Coronary artery (tissue), 2 donors: ENCODE measurements at regions not wholly inside any gene's neighbourhood (a gene's known extent, or its start where the extent isn't known, plus 50 kb on each side); places are given as distances from the start of the nearest gene placed in this dataset.
A peak's percentile ranks its signal among the peaks of the same experiment; 100 is the strongest.

Experiments
- DNase-seq: peaks from one replicate; pipeline ENCODE4 v3.0.0-alpha.2; 2017; ENCODE audit warnings: low spot score
- H3K27ac ChIP-seq, 2 donors: fragments of 200-600 bp; sonication (generic); one replicate each; pipeline ENCODE4 v1.5.1; 2016 to 2019
- H3K4me3 ChIP-seq: fragments of 200-600 bp; sonication (generic); 2 replicates; pipeline ENCODE4 v1.5.1; 2016; ENCODE audit warnings: mild to moderate bottlenecking, moderate library complexity
- CTCF ChIP-seq: fragments of 200-600 bp; sonication (generic); IDR thresholded peaks from one replicate; pipeline ENCODE4 v1.5.1; 2019; ENCODE audit warnings: antibody characterized with exemption

DNA sequence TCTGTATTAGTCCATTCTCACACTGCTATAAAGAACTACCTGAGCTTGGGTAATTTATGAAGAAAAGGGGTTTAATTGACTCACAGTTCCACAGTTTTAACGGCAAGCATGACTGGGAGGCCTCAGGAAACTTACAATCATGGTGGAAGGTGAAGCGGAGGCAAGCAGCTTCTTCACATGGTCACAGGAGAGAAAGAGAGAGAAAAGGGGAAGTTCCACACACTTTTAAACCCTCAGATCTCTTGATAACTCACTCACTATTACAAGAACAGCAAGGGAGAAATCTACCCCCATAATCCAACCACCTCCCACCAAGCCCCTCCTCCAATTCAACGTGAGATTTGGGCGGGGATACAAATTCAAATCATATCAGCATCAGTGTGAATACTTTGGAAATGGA is 133.4 kb upstream of the SLC30A5 start:
- no peak for TF ChIP-seq CTCF
- Histone ChIP-seq H3K27ac (no peak overlapping the region), H3K4me3 (no peak overlapping the region)
- no peak for DNase-seq

DNA sequence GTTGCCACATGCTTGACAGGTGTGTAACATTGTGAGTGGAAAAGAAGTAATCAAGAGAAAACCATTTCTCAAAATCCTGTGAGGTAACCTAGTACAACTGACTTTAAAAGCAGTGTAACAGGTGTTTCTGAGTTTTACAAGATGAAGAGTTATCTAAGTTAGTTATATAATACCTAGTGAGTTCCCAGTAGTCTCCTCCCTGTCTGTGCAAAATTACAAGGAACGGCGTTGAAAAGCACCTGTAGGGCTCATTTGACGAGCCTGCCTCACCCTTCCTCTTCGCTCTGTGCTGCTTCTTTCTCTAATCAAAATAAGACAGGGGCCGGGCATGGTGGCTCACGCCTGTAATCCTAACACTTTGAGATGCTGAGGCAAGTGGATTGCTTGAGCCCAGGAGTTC is 132.9 kb upstream of the SLC30A5 start:
- Histone ChIP-seq H3K4me3 (no peak overlapping the region), H3K27ac (no peak overlapping the region)
- DNase-seq = no peak
- TF ChIP-seq CTCF = no peak

DNA sequence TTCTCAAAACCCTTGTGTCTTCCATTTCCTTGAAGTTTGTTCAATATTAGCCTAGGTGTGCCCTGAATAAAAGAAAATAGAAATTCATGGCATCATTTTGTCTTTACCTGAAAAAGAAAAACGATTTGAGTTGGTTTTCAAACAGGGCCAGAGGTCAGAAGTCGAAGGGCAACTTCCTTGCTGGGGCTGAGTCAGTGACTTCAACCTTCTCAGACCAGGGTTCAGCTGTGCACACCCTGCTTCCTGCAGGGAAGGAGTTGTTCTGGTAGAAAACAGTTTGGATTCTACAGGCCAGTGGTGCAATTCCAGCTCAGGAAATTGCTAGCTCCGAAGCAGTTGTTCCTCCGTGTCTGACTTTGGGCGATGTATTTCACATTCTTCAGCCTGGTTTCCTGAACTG is 132.1 kb upstream of the SLC30A5 start:
- no peak overlapping the region for H3K27ac ChIP-seq
- no peak for TF ChIP-seq CTCF
- no peak for DNase-seq
- H3K4me3 ChIP-seq = no peak overlapping the region

DNA sequence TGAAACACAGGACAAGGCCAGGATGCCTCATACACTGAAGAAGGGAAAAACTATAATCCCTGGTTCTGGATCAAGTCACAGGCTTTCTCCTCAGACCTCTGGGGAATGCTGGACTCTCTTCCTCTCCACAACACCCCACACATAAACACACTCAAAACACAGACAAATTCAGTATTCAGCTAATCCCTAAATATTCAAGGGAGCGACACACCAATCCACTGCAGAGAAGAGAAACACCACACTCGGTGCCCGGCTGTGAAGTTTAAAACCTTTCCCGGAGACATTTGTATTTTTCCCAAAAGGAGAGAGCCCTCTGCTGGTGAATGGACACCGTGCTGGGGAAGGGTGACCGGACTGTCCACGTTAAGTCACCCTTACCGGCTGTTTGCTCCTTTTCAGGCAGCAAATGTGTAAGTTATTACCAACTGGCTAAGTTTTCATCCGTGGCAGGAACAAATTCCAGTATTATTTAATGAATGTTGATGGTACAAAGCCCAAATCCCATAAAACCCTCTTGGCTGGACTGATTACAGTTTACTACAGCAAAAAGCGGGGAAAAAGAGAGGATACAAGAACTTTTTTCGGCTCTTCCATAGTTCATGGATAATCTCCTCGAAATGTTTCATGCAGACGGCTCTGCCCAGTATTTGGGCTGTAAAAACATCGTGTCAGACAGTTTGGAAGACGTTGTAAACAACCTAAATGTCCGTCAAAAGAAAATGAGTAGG is 130.9 kb upstream of the SLC30A5 start:
- DNase-seq = peak; percentile 80
- peak overlapping the region in 1 of 2 donors; percentile 35 for H3K27ac ChIP-seq
- H3K4me3 ChIP-seq = peak overlapping the region; percentile 49
- peak; percentile 66 for TF ChIP-seq CTCF

DNA sequence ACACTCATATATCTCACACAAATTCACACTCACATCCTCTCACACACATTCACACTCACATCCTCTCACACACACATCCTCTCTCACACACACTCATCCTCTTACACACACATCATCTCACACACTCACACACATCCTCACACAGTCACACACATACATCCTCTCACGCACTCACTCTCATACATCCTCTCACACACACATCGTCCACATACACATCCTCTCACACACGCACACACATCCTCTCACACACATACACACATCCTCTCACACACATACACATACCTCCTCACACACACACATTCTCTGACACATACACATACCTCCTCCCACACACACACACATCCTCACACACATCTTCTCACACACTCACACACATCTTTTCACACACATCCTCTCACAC is 129.1 kb upstream of the SLC30A5 start:
- no peak for DNase-seq
- no peak for TF ChIP-seq CTCF
- Histone ChIP-seq H3K27ac (no peak overlapping the region), H3K4me3 (no peak overlapping the region)

DNA sequence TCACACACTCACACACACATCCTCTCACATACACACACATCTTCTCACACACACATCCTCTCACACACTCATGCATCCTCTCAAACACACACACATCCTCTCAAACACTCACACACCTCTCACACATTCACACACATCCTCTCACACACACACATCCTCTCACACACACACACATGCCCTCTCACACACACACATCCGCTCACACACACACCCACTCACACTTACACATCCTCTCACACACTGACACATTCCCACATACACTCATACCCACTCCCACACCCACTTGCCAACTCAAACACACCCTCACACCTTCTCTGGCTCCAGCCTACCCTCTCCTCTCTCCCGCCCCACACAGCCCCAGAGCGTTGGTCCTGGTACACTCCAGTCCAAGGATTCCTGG is 127.9 kb upstream of the SLC30A5 start:
- no peak for TF ChIP-seq CTCF
- Histone ChIP-seq H3K4me3 (no peak overlapping the region), H3K27ac (no peak overlapping the region)
- no peak for DNase-seq

DNA sequence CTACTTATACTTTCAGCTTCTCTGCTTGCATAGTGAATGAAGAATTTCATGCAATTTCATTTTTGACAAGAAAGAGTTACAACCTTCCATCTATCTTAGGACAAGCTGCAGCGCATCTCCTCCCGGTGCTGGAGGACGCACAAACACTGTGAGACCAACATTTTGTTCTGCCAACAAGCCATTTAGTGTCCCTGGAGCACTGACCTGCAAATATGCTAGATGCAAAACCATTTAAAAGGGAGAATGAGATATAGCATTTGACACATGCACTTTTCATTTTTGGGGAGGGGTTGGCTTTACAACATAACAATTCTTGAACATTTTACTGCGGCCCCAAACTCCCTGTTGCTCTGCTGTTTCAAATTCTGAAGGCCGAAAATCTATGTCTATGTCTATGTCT is 127.2 kb upstream of the SLC30A5 start:
- no peak for DNase-seq
- Histone ChIP-seq H3K4me3 (no peak overlapping the region), H3K27ac (no peak overlapping the region)
- no peak for TF ChIP-seq CTCF
